ENCODE measurements at regions not wholly inside any gene's neighbourhood (a gene's known extent, or its start where the extent isn't known, plus 50 kb on each side); places are given as distances from the start of the nearest gene placed in this dataset.
"Not testable (repeated sequence)": the region's sequence is repeated elsewhere in the genome, so short reads cannot be mapped to it uniquely, and the experiment has no call there.

DNA sequence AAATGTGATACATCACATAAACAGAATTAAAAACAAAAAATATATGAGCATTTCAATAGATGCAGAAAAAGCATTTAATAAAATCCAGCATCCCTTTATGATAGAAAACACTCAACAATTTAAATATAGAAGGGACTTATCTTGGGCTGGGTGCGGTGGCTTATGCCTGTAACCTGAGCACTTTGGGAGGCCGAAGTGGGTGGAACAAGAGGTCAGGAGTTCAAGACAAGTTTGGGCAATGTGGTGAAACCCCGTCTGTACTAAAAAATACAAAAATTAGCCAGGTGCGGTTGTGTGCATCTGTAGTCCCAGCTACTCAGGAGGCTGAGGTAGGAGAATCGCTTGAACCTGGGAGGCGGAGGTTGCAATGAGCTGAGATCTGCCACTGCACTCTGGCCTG, 409.1 kb downstream of the ICE1 start:
- not testable (repeated sequence) for DNase-seq

DNA sequence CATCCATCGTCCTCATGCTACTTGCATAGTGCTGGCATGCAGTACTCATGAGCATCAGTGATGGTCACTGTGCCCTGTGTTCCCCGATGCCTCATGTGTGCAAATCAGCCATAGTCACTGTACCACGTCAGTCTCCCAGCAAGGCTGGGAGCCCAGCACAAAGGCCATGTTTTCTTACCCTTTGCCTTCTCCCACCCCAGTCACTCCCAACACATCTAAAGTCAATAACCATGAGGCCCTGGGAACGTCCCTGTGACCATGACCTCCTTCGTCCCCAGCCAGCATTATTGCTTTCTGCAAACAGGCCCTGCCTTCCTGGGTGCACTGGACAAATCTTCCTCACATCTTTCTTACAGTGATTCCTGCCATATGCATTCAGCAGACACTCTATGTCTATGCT, 406.1 kb downstream of the ICE1 start:
- no peak for DNase-seq

DNA sequence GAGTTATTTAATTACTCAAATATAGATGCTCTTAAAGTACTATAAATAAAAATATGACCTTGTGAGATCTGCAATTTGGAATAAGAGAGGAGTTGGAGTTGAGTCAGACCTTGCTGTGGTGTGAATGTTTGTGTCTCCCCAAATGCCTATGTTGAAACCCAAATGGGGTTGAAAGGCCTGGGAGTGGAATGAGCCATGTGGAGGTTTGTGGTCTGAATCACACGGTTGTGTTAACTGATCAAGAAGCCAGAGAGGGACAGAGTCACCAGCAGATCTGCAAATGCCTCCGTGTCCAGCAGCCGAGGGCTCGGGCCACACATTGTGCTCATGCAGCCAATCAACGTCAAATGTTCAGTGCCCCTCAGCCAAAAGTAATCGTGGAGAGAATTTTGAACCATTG, 404.4 kb downstream of the ICE1 start:
- no peak for DNase-seq

DNA sequence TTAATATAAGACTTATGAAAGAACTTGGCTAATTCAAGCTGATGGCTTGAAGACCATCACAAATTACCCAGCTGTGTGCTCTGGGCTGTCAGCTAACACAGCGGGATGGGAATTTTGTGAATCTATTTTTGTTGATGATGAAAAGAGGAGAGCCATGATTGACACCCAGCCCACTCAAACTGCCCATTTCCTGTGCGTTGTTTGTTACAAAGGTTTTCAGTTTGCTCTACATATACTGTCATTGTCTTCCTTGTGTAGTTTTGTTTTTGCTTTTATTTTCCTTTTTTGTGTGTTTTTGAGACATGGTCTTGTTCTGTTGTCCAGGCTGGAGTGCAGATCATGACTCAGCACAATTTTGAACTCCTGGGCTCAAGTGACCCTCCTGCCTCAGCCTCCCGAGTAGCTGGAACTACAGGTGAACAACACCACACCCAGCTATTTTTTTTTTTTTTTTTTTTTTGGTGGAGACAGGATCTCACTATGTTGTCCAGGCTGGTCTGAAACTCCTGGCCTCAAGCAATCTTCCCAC, 400.3 kb downstream of the ICE1 start:
- no peak for DNase-seq

DNA sequence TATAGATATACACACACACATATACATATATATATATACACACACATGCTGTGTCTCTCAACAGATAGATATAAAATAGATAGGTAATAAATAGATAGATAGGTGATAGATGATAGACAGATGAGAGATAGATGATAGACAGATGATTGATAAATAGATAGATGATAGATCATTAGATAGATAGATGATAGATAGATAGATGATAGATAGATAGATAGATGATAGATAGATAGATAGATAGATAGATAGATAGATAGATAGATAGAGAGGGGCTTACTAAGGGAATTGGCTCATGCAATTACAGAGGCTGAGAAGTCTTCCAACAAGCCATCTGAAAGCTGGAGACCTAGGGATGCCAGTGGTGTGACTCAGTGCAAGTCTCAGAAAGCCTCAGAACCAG, 394.5 kb downstream of the ICE1 start:
- no peak for DNase-seq

DNA sequence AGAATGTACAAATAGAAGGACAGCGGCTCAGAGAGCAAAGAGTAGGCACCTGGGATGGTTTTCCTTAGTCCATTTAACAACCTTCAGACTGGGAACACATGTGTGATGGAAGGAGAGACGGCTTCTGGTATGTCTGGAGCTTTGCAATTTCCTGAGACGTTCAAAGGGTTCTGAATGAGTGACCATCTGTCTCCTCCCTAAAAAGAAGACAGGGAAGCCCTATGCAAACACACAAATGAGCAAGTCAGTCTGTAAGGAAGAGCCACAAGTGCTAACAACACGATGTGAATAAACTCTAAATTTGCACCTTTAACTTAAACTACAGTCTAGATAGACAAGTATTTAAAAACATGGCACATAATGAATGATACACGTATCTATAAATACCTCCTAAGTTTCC, 391.0 kb downstream of the ICE1 start:
- DNase-seq, result no peak

DNA sequence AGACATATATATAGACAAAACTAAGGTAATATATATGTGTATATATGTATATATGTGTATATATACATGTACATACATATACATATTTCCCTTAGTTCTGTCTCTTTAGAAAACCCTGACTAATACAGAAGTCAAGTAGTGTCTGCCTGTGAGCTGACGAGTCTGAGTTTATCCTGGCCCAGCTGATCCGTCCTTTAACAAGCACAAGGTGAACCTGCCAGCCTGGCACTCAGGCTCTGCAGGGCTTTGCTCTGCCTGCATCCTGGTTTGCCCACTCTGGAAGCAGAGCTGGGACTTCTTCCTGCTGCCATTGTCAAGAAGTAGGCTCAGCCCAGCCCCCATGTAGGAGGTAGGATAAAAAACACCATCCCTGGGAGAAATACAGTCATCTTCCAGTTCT, 388.0 kb downstream of the ICE1 start:
- DNase-seq, result no peak

DNA sequence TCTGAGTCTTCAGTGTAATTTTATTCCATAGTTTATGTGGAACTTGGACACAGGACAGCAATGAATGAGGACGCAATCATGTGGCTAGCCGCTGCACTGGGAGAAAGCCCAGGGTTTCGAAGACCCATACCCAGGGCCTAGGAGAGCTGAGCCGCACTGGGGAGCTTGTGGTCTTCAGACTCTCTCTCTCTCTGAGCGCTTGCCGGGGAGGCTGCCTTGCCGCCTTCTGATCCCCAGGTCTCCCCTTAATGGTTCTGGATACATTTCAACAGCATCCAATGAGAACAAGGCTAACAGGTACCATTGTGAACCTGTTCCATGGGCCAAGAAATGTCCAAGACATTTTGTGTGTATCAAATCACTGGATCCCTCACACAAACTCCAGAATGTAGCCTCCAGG, 383.4 kb downstream of the ICE1 start:
- DNase-seq, result no peak

DNA sequence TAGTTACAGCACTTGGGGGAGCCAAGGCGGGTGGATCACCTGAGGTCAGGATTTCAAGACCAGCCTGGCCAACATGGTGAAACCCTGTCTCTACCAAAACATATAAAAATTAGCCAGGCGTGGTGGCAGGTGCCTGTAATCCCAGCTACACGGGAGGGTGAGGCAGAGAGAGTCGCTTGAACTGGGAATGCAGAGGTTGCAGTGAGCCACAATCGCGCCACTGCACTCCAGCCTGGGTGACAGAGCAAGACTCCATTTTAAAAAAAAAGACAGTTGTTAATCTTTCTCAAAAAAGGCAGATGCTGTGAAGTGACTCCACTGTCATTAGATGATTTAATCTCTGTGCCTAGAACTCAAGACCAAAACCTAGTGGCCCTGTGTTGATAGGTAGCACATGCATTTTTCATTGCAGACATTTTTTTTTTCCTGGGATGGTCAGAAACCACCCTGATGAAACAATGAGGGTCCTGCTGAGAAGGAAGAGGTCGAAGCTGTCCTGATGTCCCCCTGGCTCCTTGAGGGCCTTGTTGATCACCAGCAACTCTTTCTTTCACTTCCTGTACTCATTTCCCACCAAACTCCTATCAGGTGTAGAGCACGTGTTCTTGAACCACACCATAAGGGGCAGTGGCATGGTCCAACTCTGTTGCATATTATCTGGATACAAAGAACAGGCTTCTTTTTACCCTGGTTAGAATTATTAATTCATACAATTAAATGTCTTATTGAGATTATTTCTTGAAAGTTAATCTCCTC, 382.2 kb downstream of the ICE1 start:
- no peak for DNase-seq

DNA sequence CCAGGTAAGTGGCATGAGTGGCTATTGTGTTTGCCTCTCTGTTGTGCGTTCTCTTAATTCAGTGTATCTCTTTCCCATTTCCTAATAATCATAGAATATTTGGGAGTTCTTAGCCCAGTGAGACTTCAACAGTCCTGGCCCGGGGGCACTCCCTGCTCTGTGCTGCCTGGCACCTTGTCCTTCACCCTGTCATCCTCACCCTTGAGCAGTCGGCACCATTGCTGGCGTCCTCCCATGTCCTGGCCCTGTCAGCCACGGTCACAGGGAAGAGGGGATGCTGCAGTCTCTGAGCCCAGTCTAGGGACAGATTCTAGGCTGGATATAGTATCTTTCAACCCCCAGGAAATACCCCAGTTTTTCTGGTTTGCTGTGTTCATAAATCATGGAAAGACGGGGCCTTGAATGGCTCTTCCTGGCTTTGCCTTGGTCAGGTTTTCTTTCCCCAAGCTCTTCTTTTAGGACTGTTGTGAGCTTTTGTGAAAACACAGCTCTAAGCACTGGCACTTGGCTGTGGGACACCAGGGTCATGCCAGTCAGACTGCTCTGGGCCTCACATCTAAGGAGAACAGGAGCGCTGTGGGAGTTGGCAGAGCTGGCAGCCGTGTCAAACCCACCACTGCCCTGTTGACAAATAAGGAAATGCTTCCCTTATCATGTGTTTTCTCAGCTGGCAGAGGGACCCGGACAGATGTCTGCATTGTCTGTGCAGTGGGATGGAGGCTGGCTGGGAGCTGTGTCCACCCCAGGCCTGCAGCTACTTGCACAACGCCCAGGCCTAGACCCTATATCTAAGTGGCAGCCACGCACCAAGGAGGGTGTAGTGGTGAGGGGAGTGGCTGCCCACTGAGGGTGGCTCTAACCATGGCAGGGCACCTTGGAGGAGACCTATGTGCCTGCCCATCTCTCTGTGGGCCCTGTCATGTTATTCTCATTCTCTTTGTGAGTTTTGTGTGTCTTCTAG, 378.6 kb downstream of the ICE1 start:
- DNase-seq, result no peak

DNA sequence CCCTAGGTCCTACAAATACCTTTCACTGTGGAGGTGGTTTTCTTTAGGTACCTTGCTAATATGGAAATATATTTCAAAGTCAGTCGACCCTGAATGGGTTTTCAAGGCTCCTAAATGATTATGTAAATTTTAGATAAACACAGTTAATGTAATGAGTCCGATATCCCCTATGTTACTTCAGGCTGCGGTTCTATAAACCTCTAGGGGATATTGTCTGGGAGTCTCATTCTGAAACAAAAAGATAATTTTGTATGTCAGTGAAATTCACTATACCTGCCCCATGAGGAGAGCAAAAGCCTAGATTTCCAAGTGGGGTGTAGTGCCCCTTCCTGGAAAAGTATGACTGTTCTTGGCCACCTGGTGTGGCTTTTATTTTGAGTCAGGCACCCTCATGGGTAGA, 377.3 kb downstream of the ICE1 start:
- DNase-seq, result no peak

DNA sequence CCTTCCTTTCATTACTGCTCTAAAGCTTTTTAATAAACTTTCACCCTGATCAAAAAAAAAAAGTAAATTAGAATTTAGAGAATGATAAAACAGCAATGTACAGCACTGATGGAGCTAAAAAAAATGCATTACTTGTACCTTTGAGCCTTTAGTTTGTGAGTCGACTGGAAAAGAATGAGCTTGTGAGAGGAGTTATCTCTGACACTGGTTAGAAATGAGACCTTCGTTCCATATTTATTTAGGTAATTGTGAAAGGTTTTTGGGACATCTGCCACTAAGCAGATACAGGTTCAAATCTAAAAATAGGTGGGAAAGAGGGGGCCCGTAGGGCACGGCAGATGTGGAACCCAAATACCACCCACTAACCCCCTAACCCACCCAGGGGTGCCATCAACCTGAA, 376.8 kb downstream of the ICE1 start:
- DNase-seq, result no peak

DNA sequence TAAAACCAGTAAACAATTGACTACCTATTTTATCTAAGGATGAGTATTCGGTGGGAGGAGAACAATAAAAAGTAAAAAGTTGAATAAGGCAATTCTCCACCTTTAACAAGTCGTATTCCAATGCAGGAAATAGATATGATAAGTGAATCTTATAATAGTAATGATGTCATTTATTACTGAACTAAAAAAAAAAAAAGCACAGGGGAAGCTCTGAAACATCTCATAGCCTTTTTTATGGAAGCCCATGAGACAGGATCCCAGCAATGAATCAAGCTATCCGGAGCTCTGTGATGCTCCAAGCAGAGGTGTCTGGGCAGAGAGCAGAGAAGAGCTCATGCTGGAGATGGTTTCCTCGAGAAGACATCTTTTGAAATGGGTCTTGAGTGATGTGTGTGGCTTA, 376.0 kb downstream of the ICE1 start:
- DNase-seq, result no peak

DNA sequence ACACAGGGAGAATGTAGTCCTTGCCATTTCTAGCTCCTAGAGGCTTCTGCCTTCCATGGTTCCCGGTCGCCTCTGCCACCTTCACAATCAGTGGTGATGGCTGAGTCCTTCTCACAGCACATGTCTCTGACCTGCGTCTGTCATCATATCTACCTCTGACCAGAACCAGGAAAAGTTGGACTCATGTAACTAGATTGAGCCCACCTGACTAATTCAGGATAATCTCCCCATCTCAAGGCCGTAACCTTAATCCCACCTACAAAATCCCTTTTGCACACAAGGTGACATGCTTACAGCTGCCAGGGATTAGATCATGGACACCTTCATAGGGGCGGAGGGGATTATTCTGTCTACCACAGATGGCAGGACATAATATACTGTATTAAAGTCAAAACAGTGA, 375.6 kb downstream of the ICE1 start:
- DNase-seq, result no peak

DNA sequence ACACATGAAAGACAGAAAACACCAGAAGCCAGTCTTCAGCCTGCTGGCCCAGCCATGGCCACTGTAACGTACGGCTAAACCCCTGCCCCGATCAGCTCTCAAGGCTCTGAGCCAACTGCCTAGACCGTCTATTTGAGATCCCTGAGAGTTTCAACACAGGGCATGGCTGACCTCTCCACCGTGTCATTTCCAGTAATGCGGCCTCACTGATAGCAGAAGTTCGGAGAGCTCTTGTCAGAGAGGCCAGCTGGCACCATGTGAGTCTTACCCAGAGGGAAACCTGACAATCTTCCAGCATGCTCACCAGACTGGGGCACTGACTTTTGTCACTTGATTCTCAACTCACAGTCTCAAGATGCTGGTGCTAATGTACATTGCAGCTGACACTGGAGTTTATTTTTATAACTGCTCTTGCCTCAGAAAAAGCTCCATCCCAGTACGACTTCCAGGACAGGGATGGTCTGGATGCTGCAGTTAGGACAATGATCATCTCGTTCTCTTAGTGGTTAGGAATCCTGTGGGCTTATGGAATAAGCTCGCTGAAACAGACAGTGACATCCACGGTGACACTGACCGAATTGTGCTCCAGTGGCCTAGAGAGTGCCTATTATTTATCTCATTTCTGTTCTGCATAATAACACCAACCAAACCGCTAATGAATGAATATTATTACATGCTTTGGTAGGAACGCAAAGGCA, 372.7 kb downstream of the ICE1 start:
- no peak for DNase-seq

DNA sequence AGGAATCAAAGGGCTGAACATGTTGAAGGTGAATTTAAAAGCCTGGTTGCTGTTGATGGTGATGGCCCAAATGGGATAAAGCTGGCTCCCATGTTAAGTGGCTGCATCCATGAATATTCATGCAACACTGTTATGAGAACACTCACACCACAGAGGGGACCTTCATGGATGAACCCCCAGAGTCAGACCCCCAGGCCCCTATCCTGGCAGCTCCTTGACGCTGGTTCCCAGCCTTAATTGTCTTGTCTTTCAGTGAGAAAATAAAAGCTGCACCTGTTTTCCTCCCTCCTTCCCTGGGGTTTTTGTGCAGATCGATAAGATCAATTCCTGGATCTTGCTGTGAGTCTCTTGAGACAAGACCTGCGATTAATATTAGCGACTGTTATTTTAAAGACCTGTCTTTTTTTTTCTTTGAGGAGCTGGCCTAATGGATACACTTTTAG, 371.7 kb downstream of the ICE1 start:
- no peak for DNase-seq

DNA sequence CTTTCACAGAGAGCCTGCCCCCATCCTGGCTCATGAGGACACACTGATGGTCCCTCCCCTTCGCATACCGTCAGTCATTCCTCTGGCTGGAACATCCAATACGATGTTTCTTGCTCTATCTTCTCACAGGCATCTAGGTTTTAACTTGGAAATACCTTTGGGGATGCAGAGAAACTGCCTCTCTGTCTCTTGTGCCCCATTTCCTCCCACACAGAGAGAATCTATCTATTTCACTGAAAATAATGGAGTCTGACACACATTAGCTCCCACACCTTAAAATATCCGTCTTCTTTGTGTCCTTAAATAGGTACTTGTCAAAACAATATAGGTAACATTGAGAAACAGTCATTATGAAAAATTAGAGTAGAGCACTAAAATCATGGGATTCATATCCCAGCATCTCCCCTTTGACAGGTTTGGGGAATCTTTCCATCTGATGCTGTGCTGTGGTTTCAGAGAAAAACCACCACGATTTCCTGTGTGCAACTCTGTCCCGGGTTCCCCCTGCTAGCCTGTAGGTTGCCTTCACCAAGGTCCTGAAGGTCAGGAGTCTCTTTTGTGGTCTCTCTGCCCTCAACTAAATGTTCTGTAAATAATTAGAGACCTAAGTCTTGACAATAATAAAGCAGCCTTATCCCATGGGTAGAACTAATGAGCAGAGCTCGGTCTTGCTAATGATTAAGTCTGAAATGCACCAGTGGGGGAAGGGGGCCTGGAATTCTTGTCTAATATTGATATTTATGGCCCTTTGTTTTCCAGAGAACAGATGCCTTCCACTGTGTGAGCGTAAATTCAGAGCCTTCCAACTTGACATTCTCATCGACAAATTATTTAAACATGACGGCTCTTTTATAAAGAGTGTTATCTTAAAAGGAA, 371.0 kb downstream of the ICE1 start:
- no peak for DNase-seq

DNA sequence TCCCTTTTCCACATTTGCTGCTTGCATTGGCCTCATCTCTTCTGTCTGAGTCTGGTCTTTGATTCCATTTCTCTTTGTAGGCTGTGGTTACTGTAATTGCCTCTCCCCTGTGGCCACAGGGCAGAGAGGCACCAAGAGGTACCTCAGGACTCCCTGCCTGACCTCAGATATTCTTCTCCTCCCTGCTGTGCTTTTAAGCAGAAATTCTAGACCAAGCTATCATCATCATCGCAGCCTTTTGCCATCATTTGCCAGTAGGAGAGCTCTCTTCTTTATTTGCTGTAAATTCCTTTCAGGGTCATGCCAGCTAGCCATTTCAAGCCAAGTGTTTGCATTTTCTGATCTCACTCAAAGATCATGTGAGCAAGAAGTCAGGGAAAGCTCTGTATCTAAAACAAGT, 369.6 kb downstream of the ICE1 start:
- no peak for DNase-seq

DNA sequence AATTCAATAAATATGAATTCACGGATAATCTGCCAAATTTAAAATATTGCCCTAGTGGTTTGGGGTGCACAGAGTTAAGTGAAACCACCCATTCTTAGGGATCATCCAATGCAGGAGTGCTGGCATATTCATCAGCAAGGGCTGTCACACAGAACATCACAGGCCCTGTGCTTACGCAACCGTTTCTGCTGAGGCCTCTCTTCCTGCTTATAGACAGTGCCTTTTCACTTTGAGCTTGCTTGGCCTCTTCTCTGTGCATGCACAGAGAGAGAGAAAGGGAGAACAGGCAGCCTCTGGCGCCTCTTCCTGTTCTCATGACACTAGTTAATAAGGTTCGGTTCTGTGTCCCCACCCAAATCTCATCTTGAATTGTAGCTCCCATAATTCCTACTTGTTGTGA, 366.3 kb downstream of the ICE1 start:
- DNase-seq, result no peak

DNA sequence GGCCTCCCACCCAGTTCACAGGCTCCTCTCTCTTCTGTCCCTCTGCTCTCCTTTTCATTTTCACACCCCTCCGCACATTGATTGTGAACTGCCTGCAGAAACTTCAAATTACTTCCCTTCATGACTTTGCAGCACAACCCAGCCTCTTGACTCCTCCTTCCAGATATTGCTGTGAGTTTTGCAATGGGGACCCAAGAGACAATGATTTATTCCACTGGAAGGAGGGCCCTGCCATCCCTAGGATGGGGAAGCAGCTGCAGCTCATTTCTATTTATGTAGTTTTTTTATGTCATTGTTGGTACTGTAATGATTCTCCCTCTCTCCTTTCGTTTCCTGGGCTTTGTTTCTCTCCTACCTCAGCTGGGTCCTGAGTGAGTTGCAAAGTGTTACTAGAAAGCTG, 364.9 kb downstream of the ICE1 start:
- DNase-seq, result no peak

DNA sequence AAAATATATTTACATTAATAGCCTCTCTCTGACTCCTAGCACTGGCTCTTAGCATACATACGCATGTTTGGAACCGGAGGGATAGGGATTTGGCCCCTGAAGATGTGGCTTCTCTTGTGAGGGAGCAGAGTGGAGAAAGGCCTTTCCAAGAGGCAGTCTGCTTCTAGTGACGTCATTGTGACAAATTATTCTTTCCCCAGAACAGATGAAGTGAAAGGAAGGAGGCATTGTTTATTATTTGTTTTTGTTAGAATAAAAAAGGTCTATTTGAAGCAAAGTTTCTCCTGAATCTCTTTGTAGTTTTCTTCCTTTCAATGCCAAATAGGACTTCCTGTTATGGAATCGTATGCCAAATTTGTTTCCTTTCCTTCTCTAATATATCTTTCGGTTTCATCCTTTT, 361.6 kb downstream of the ICE1 start:
- DNase-seq, result no peak

DNA sequence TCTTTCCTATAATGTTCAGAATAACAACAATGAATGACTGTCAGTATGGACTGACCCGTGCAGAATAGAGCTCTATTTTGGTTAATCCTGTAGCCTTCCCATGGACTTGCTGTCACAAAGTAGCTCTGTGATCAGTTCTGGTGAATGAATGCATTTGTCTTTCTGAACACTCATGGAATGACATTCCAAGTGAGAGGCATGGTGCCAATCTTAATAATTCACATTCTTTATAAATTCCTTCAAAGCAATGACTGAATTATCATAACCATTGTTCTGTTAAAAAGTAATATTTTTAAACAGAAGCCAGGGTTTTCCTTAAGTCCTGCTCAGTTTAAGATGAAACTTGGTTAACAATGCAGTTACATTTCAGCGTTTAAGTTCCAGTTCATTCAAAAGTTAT, 360.5 kb downstream of the ICE1 start:
- DNase-seq, result no peak
